HepG2 (cell line): ENCODE measurements at regions not wholly inside any gene's neighbourhood (a gene's known extent, or its start where the extent isn't known, plus 50 kb on each side); places are given as distances from the start of the nearest gene placed in this dataset.

ENCODE experiments used
- ATAC-seq: fragments of 200-7000 bp; cut with Tn5 transposase; 3 replicates; pipeline ENCODE4 v1.9.1; 2020; ENCODE audit warnings: mild to moderate bottlenecking, moderate library complexity
- BruUV-seq: library from RNA; stranded (reverse); fragments of 400-500 nt; replicated peaks from 2 replicates; lab custom pipeline; 2021; lab: Mats Ljungman, UMichigan
- CTCF ChIA-PET: fragments of 300-600 bp; formaldehyde crosslinking; extraction: SDS; loops from one replicate; lab custom pipeline; 2021; ENCODE audit warnings: low total read pairs, inconsistent platforms, low intra/inter-chr PET ratio; lab: Yijun Ruan, JAX
- POLR2A ChIA-PET: fragments of 350-600 bp; sonication (Branson Sonifier 250); formaldehyde crosslinking; loops from one replicate; lab custom pipeline; 2020; ENCODE audit warnings: antibody characterized with exemption, inconsistent platforms; lab: Yijun Ruan, JAX
- DNase-seq: peaks from one replicate; pipeline ENCODE4 v3.0.0-alpha.2; 2015; ENCODE audit warnings: low spot score
- FAIRE-seq: peaks from 3 replicates; lab custom pipeline; 2011; peaks lifted over from hg19 to GRCh38; lab: Jason Lieb, UNC
- H2AFZ ChIP-seq: one replicate; pipeline ENCODE4 v1.6.1; 2011; ENCODE audit warnings: low read length, inconsistent platforms
- H3K27ac ChIP-seq: fragments of 300-600 bp; 3 replicates; pipeline ENCODE4 v1.8.0; 2011; ENCODE audit warnings: mixed run types, mild to moderate bottlenecking, mixed read lengths, low read length, inconsistent platforms; ENCODE audit not compliant: insufficient read depth; ENCODE audit errors: extremely low read length
- H3K27me3 ChIP-seq, 2 experiments: fragments of 200-600 bp in 1 of 2; 2 replicates in 1 of 2; 3 replicates in 1 of 2; pipeline versions ENCODE4 v1.6.0 to v1.8.0; 2011; ENCODE audit warnings: low read length in 2 of 2, mild to moderate bottlenecking in 2 of 2, moderate library complexity in 2 of 2, inconsistent platforms in 1 of 2; ENCODE audit not compliant: insufficient read depth in 2 of 2, control insufficient read depth in 1 of 2
- H3K36me3 ChIP-seq, 2 experiments: fragments of 200-600 bp in 1 of 2; replicated peaks in 1 of 2; 2 replicates in 1 of 2; 3 replicates in 1 of 2; pipeline versions ENCODE4 v1.5.1 to v1.8.0; 2011; ENCODE audit warnings: low read length in 2 of 2, inconsistent platforms in 1 of 2; ENCODE audit not compliant: insufficient read depth in 2 of 2, control insufficient read depth in 1 of 2
- H3K4me1 ChIP-seq: 2 replicates; pipeline ENCODE4 v1.5.1; 2012; ENCODE audit warnings: low read length, inconsistent platforms; ENCODE audit not compliant: insufficient read depth
- H3K4me2 ChIP-seq: 2 replicates; pipeline ENCODE4 v1.6.0; 2011; ENCODE audit warnings: low read depth, low read length, inconsistent platforms
- H3K4me3 ChIP-seq, 3 experiments: fragments of 200-600 bp in 1 of 3; sonication (generic), shearing (Covaris generic) in 1 of 3; replicated peaks in 1 of 3; 2 replicates each; pipeline ENCODE4 v1.5.1; 2011 to 2016; ENCODE audit warnings: low read length in 3 of 3, inconsistent platforms in 2 of 3, low read depth in 2 of 3, mild to moderate bottlenecking in 2 of 3, control low read depth in 1 of 3, mixed read lengths in 1 of 3; ENCODE audit not compliant: insufficient read depth in 1 of 3
- H3K79me2 ChIP-seq: one replicate; pipeline ENCODE4 v1.6.1; 2011; ENCODE audit warnings: low read length, inconsistent platforms; ENCODE audit not compliant: insufficient read depth
- H3K9ac ChIP-seq: 2 replicates; pipeline ENCODE4 v1.6.0; 2011; ENCODE audit warnings: mild to moderate bottlenecking, low read depth, low read length, inconsistent platforms; ENCODE audit not compliant: insufficient read depth
- H3K9me3 ChIP-seq: 2 replicates; pipeline ENCODE4 v1.5.1; 2012; ENCODE audit warnings: mild to moderate bottlenecking, low read length
- H4K20me1 ChIP-seq: 2 replicates; pipeline ENCODE4 v1.6.0; 2011; ENCODE audit warnings: inconsistent platforms, mild to moderate bottlenecking, low read length, moderate library complexity; ENCODE audit not compliant: insufficient read depth
- FOXO1 ChIP-seq: sonication (generic); formaldehyde crosslinking; IDR thresholded peaks from 2 replicates; pipeline ENCODE4 v1.4.0; 2020; ENCODE audit warnings: missing genetic modification reagents
- JUNB ChIP-seq: sonication (generic); formaldehyde crosslinking; IDR thresholded peaks from 2 replicates; pipeline ENCODE4 v1.8.0; 2022; ENCODE audit warnings: missing genetic modification reagents, mild to moderate bottlenecking, borderline replicate concordance
- MBD4 ChIP-seq: IDR thresholded peaks from 2 replicates; pipeline ENCODE4 v1.6.1; 2012; ENCODE audit warnings: low read length, inconsistent platforms, borderline replicate concordance
- PHF20 ChIP-seq: sonication (generic); formaldehyde crosslinking; IDR thresholded peaks from 2 replicates; pipeline ENCODE4 v1.5.0; 2020; ENCODE audit warnings: mild to moderate bottlenecking, missing genetic modification reagents
- THYN1 ChIP-seq: sonication (generic); formaldehyde crosslinking; IDR thresholded peaks from 2 replicates; pipeline ENCODE4 v1.8.1; 2023; ENCODE audit warnings: low read depth, mild to moderate bottlenecking, moderate library complexity, missing genetic modification reagents, borderline replicate concordance
- TMF1 ChIP-seq: sonication (generic); formaldehyde crosslinking; IDR thresholded peaks from 2 replicates; pipeline ENCODE4 v1.8.1; 2022; ENCODE audit warnings: low read depth, missing genetic modification reagents
- ZBTB1 ChIP-seq: sonication (generic); formaldehyde crosslinking; IDR thresholded peaks from 2 replicates; pipeline ENCODE4 v1.4.0; 2020; ENCODE audit warnings: missing genetic modification reagents, borderline replicate concordance
- ZBTB3 ChIP-seq: sonication (generic); formaldehyde crosslinking; IDR thresholded peaks from 2 replicates; pipeline ENCODE4 v1.4.0; 2020; ENCODE audit warnings: low read depth, mild to moderate bottlenecking, moderate library complexity, missing genetic modification reagents, borderline replicate concordance
- ZNF292 ChIP-seq: sonication (generic); formaldehyde crosslinking; IDR thresholded peaks from 2 replicates; pipeline ENCODE4 v1.8.1; 2022; ENCODE audit warnings: mild to moderate bottlenecking, low read depth, missing genetic modification reagents, borderline replicate concordance
- ZNF792 ChIP-seq: IDR thresholded peaks from 2 replicates; pipeline ENCODE4 v1.6.1; 2016
- ZNF879 ChIP-seq: sonication (generic); formaldehyde crosslinking; IDR thresholded peaks from 2 replicates; pipeline ENCODE4 v1.8.1; 2023; ENCODE audit warnings: missing genetic modification reagents
- WGBS: methylation state at CpG from one replicate; pipeline ENCODE4 v1.1.6; 2017; ENCODE audit warnings: low lambda C conversion rate; 5-methylcytosine and 5-hydroxymethylcytosine counted together
- in situ Hi-C: cut with HindIII; loops from 2 replicates; pipeline ENCODE4 v1.10.0; 2017; ENCODE audit warnings: low pct_unique_long_range_greater_than_20kb; ENCODE audit not compliant: extremely low pct_ligation_motif_present
- intact Hi-C: fragments of 100-400 bp; cut with micrococcal nuclease; formaldehyde crosslinking; loops from one replicate; pipeline ENCODE4 v1.10.0; 2022; ENCODE audit not compliant: unreplicated experiment
- TF ChIP-seq, protein P1 (sequence below): sonication (generic); formaldehyde crosslinking; IDR thresholded peaks from 2 replicates; pipeline ENCODE4 v1.5.0; 2020; ENCODE audit warnings: missing genetic modification reagents
- TF ChIP-seq, protein P2 (sequence below): sonication (generic); formaldehyde crosslinking; conservative IDR thresholded peaks from 2 replicates; pipeline ENCODE4 v1.4.0; 2020; ENCODE audit warnings: mild to moderate bottlenecking, missing genetic modification reagents, moderate library complexity
- TF ChIP-seq, protein P3 (sequence below): sonication (generic); formaldehyde crosslinking; IDR thresholded peaks from 2 replicates; pipeline ENCODE4 v1.4.0; 2020; ENCODE audit warnings: missing genetic modification reagents
- TF ChIP-seq, protein P4 (sequence below): sonication (generic); formaldehyde crosslinking; IDR thresholded peaks from 2 replicates; pipeline ENCODE4 v1.5.0; 2020; ENCODE audit warnings: missing genetic modification reagents

DNA sequence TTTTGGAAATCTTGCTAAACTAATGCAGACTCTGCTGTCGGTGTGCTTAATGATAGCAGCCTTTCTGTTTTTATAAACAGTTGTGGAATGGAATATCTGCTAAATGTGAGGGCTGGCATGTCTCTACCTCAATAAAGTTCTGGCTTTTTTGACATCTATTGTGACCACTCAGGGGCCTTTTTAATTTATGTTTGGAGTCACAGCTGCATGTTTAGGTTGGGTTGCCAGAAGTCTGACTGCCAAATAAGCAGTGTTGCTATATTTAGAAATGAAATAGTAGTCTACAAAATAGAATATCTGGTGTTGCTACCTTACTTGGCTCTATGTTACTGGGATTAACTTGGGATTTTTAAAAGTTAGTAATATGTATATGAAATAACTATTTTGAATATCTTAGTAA lies 125.1 kb upstream of the LOC128125822 start:
- ATAC-seq = no peak
- no peak overlapping the region for H3K9ac ChIP-seq
- intact Hi-C loops (no loop called here), in situ Hi-C loops (no loop called here)
- H4K20me1 ChIP-seq = no peaks in the 10 kb centered on the region
- H3K4me2 ChIP-seq = no peak overlapping the region
- no peak overlapping the region for H3K27ac ChIP-seq
- TF ChIP-seq, protein P1, sequence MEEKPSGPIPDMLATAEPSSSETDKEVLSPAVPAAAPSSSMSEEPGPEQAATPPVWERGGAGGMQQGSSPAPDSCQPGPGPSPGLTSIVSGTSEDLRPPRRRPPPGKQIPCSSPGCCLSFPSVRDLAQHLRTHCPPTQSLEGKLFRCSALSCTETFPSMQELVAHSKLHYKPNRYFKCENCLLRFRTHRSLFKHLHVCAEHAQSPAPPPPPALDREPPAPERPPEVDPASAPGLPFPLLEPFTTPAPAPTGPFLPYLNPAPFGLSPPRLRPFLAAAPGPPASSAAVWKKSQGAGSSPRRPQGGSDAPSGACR = no peak
- no peak for TF ChIP-seq ZNF879 (CRISPR knock-in tag)
- TF ChIP-seq, protein P2, sequence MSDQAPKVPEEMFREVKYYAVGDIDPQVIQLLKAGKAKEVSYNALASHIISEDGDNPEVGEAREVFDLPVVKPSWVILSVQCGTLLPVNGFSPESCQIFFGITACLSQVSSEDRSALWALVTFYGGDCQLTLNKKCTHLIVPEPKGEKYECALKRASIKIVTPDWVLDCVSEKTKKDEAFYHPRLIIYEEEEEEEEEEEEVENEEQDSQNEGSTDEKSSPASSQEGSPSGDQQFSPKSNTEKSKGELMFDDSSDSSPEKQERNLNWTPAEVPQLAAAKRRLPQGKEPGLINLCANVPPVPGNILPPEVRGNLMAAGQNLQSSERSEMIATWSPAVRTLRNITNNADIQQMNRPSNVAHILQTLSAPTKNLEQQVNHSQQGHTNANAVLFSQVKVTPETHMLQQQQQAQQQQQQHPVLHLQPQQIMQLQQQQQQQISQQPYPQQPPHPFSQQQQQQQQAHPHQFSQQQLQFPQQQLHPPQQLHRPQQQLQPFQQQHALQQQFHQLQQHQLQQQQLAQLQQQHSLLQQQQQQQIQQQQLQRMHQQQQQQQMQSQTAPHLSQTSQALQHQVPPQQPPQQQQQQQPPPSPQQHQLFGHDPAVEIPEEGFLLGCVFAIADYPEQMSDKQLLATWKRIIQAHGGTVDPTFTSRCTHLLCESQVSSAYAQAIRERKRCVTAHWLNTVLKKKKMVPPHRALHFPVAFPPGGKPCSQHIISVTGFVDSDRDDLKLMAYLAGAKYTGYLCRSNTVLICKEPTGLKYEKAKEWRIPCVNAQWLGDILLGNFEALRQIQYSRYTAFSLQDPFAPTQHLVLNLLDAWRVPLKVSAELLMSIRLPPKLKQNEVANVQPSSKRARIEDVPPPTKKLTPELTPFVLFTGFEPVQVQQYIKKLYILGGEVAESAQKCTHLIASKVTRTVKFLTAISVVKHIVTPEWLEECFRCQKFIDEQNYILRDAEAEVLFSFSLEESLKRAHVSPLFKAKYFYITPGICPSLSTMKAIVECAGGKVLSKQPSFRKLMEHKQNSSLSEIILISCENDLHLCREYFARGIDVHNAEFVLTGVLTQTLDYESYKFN (CRISPR knock-in tag) = no peak
- TF ChIP-seq TMF1 = no peak
- no peak for TF ChIP-seq MBD4
- no peak for TF ChIP-seq ZBTB3 (CRISPR knock-in tag)
- no peak for TF ChIP-seq ZBTB1 (CRISPR knock-in tag)
- no peak for TF ChIP-seq JUNB (CRISPR knock-in tag)
- TF ChIP-seq FOXO1 (CRISPR knock-in tag) = no peak
- TF ChIP-seq THYN1 (CRISPR knock-in tag) = no peak
- TF ChIP-seq ZNF792 = no peak
- TF ChIP-seq ZNF292 (CRISPR knock-in tag) = no peak
- no peak for TF ChIP-seq PHF20 (CRISPR knock-in tag)
- TF ChIP-seq, protein P3, sequence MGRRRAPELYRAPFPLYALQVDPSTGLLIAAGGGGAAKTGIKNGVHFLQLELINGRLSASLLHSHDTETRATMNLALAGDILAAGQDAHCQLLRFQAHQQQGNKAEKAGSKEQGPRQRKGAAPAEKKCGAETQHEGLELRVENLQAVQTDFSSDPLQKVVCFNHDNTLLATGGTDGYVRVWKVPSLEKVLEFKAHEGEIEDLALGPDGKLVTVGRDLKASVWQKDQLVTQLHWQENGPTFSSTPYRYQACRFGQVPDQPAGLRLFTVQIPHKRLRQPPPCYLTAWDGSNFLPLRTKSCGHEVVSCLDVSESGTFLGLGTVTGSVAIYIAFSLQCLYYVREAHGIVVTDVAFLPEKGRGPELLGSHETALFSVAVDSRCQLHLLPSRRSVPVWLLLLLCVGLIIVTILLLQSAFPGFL (CRISPR knock-in tag) = no peak
- TF ChIP-seq, protein P4, sequence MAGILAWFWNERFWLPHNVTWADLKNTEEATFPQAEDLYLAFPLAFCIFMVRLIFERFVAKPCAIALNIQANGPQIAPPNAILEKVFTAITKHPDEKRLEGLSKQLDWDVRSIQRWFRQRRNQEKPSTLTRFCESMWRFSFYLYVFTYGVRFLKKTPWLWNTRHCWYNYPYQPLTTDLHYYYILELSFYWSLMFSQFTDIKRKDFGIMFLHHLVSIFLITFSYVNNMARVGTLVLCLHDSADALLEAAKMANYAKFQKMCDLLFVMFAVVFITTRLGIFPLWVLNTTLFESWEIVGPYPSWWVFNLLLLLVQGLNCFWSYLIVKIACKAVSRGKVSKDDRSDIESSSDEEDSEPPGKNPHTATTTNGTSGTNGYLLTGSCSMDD (CRISPR knock-in tag) = no peak
- H3K9me3 ChIP-seq = no peaks in the 10 kb centered on the region
- no peak for FAIRE-seq
- DNase-seq = no peak
- 100% methylated on average over 1 of the region's 1 CpG for WGBS
- BruUV-seq = no TSS peak
- H2AFZ ChIP-seq = no peak overlapping the region
- no peak overlapping the region for H3K4me3 ChIP-seq
- H3K4me1 ChIP-seq = peaks cover 70% of the 10 kb centered on the region
- H3K36me3 ChIP-seq = no peaks in the 10 kb centered on the region
- CTCF ChIA-PET = no interaction called here
- no peaks in the 10 kb centered on the region for H3K79me2 ChIP-seq
- H3K27me3 ChIP-seq = no peaks in the 10 kb centered on the region
- POLR2A ChIA-PET = no interaction called here
